HPDE6-E6E7 (cell line): ENCODE measurements at regions not wholly inside any gene's neighbourhood (a gene's known extent, or its start where the extent isn't known, plus 50 kb on each side); places are given as distances from the start of the nearest gene placed in this dataset.
"Not testable (repeated sequence)": the region's sequence is repeated elsewhere in the genome, so short reads cannot be mapped to it uniquely, and the experiment has no call there.

ENCODE experiments used
- DNase-seq: peaks from one replicate; pipeline ENCODE4 v3.0.0; 2011; ENCODE audit warnings: missing footprints; ENCODE audit errors: extremely low spot score

GRCh38 chr15:67945131-67945530 lies 105.3 kb upstream of the RNU6-1 start:
- no peak for DNase-seq

GRCh38 chr15:67945951-67946700 lies 106.3 kb upstream of the RNU6-1 start:
- DNase-seq, result no peak

- no peak for DNase-seq
Observed at GRCh38 chr15:67946701-67947100, 106.9 kb upstream of the RNU6-1 start.

- DNase-seq, result no peak
Observed at GRCh38 chr15:67947254-67948039, 106.7 kb upstream of the PIAS1 start.

- no peak for DNase-seq
Observed at GRCh38 chr15:67948215-67948614, 105.9 kb upstream of the PIAS1 start.

- not testable (repeated sequence) for DNase-seq
Observed at GRCh38 chr15:67951187-67951586, 102.9 kb upstream of the PIAS1 start.

- no peak for DNase-seq
Observed at GRCh38 chr15:67953299-67953698, 100.8 kb upstream of the PIAS1 start.

GRCh38 chr15:67955252-67955651 lies 98.9 kb upstream of the PIAS1 start:
- DNase-seq, result no peak

- no peak for DNase-seq
Observed at GRCh38 chr15:67957435-67958132, 96.5 kb upstream of the PIAS1 start.

- no peak for DNase-seq
Observed at GRCh38 chr15:67967871-67968431, 86.2 kb upstream of the PIAS1 start.

- no peak for DNase-seq
Observed at GRCh38 chr15:67968564-67968963, 85.6 kb upstream of the PIAS1 start.

GRCh38 chr15:67968966-67969365 lies 85.1 kb upstream of the PIAS1 start:
- no peak for DNase-seq

- no peak for DNase-seq
Observed at GRCh38 chr15:67969892-67970291, 84.2 kb upstream of the PIAS1 start.

- no peak for DNase-seq
Observed at GRCh38 chr15:67972377-67972776, 81.7 kb upstream of the PIAS1 start.

GRCh38 chr15:67973846-67974245 lies 80.3 kb upstream of the PIAS1 start:
- no peak for DNase-seq

GRCh38 chr15:67976506-67977073 lies 77.5 kb upstream of the PIAS1 start:
- no peak for DNase-seq

- DNase-seq, result no peak
Observed at GRCh38 chr15:67977414-67978089, 76.6 kb upstream of the PIAS1 start.

- DNase-seq, result no peak
Observed at GRCh38 chr15:67979281-67979680, 74.8 kb upstream of the PIAS1 start.

GRCh38 chr15:67980171-67980570 lies 73.9 kb upstream of the PIAS1 start:
- DNase-seq, result no peak

GRCh38 chr15:67980773-67981685 lies 73.1 kb upstream of the PIAS1 start:
- no peak for DNase-seq
